HG03457 (cell line): ENCODE measurements at regions not wholly inside any gene's neighbourhood (a gene's known extent, or its start where the extent isn't known, plus 50 kb on each side); places are given as distances from the start of the nearest gene placed in this dataset.
"Not testable (repeated sequence)": the region's sequence is repeated elsewhere in the genome, so short reads cannot be mapped to it uniquely, and the experiment has no call there.

ENCODE experiments used
- ATAC-seq: cut with Tn5 transposase; IDR thresholded peaks from one replicate; pipeline ENCODE4 v1.9.1; 2021; ENCODE audit warnings: moderate number of reproducible peaks; ENCODE audit not compliant: unreplicated experiment

- no peak for ATAC-seq
These were observed 154.3 kb downstream of the RMST start for GRCh38 chr12:97616946-97617345.

GRCh38 chr12:97628962-97629361 lies 166.4 kb downstream of the RMST start:
- ATAC-seq = no peak

GRCh38 chr12:97629382-97629781 lies 166.8 kb downstream of the RMST start:
- no peak for ATAC-seq

GRCh38 chr12:97630356-97630755 lies 167.8 kb downstream of the RMST start:
- no peak for ATAC-seq

GRCh38 chr12:97630875-97631274 lies 168.3 kb downstream of the RMST start:
- ATAC-seq = no peak

- no peak for ATAC-seq
These were observed 175.2 kb downstream of the RMST start for GRCh38 chr12:97637770-97638169.

- ATAC-seq = no peak
These were observed 176.1 kb downstream of the RMST start for GRCh38 chr12:97638739-97639138.

GRCh38 chr12:97639702-97640101 lies 177.1 kb downstream of the RMST start:
- no peak for ATAC-seq

- ATAC-seq = no peak
These were observed 178.2 kb downstream of the RMST start for GRCh38 chr12:97640826-97641225.

GRCh38 chr12:97642911-97643310 lies 180.3 kb downstream of the RMST start:
- no peak for ATAC-seq

- ATAC-seq = no peak
These were observed 181.3 kb downstream of the RMST start for GRCh38 chr12:97643924-97644323.

GRCh38 chr12:97645726-97646125 lies 183.1 kb downstream of the RMST start:
- no peak for ATAC-seq

- no peak for ATAC-seq
These were observed 184.5 kb downstream of the RMST start for GRCh38 chr12:97647142-97647541.

- no peak for ATAC-seq
These were observed 187.6 kb downstream of the RMST start for GRCh38 chr12:97650242-97650641.

GRCh38 chr12:97656548-97656947 lies 193.9 kb downstream of the RMST start:
- not testable (repeated sequence) for ATAC-seq

GRCh38 chr12:97659117-97659880 lies 196.7 kb downstream of the RMST start:
- ATAC-seq = no peak

GRCh38 chr12:97666263-97666662 lies 203.7 kb downstream of the RMST start:
- ATAC-seq = no peak

- ATAC-seq = no peak
These were observed 210.3 kb downstream of the RMST start for GRCh38 chr12:97672870-97673269.

GRCh38 chr12:97680751-97681150 lies 218.1 kb downstream of the RMST start:
- ATAC-seq = no peak

GRCh38 chr12:97681612-97682504 lies 219.3 kb downstream of the RMST start:
- ATAC-seq = peak; percentile 65

- ATAC-seq = no peak
These were observed 222.8 kb downstream of the RMST start for GRCh38 chr12:97685360-97685759.

GRCh38 chr12:97701901-97702300 lies 239.3 kb downstream of the RMST start:
- no peak for ATAC-seq
